GM18526 (cell line): ENCODE measurements at regions not wholly inside any gene's neighbourhood (a gene's known extent, or its start where the extent isn't known, plus 50 kb on each side); places are given as distances from the start of the nearest gene placed in this dataset.

ENCODE experiments used
- POLR2A ChIP-seq: IDR thresholded peaks from 3 replicates; pipeline ENCODE4 v1.6.1; 2011; ENCODE audit not compliant: insufficient read length; ENCODE audit errors: extremely low read depth

- TF ChIP-seq POLR2A, result no peak
These were observed 57.5 kb upstream of the KLF13 start for GRCh38 chr15:31268911-31269784.

GRCh38 chr15:31269816-31270575 lies 56.6 kb upstream of the KLF13 start:
- no peak for TF ChIP-seq POLR2A

- no peak for TF ChIP-seq POLR2A
These were observed 55.9 kb upstream of the KLF13 start for GRCh38 chr15:31270767-31271166.

- no peak for TF ChIP-seq POLR2A
These were observed 55.4 kb upstream of the KLF13 start for GRCh38 chr15:31271224-31271635.

GRCh38 chr15:31271711-31272557 lies 54.7 kb upstream of the KLF13 start:
- TF ChIP-seq POLR2A, result no peak

- no peak for TF ChIP-seq POLR2A
These were observed 53.9 kb upstream of the KLF13 start for GRCh38 chr15:31272558-31273257.

GRCh38 chr15:31273258-31273941 lies 53.2 kb upstream of the KLF13 start:
- no peak for TF ChIP-seq POLR2A

GRCh38 chr15:31274496-31275330 lies 51.9 kb upstream of the KLF13 start:
- no peak for TF ChIP-seq POLR2A

- TF ChIP-seq POLR2A, result no peak
These were observed 51.0 kb upstream of the KLF13 start for GRCh38 chr15:31275331-31276262.

GRCh38 chr15:31276596-31277298 lies 49.9 kb upstream of the KLF13 start:
- no peak for TF ChIP-seq POLR2A
